Activated naive CD8-positive, alpha-beta T cell treated with anti-CD3 and anti-CD28 coated beads for 36 hours (primary cell): ENCODE measurements at regions not wholly inside any gene's neighbourhood (a gene's known extent, or its start where the extent isn't known, plus 50 kb on each side); places are given as distances from the start of the nearest gene placed in this dataset.

Source experiments
- DNase-seq: peaks from one replicate; pipeline ENCODE4 v3.0.0; 2021
- H3K27ac Mint-ChIP-seq: one replicate; pipeline ENCODE4 v1.8.0; 2022; ENCODE audit warnings: mild to moderate bottlenecking, moderate library complexity, mixed read lengths
- H3K27me3 Mint-ChIP-seq: one replicate; pipeline ENCODE4 v1.8.0; 2022; ENCODE audit warnings: mild to moderate bottlenecking, mixed read lengths
- H3K36me3 Mint-ChIP-seq: one replicate; pipeline ENCODE4 v1.8.0; 2021; ENCODE audit warnings: mild to moderate bottlenecking, mixed read lengths
- H3K4me1 Mint-ChIP-seq: one replicate; pipeline ENCODE4 v1.8.0; 2021; ENCODE audit warnings: mixed read lengths
- H3K4me3 Mint-ChIP-seq: one replicate; pipeline ENCODE4 v1.8.0; 2022; ENCODE audit warnings: mild to moderate bottlenecking, moderate library complexity, mixed read lengths
- H3K9me3 Mint-ChIP-seq: one replicate; pipeline ENCODE4 v1.8.0; 2022; ENCODE audit warnings: mixed read lengths

DNA sequence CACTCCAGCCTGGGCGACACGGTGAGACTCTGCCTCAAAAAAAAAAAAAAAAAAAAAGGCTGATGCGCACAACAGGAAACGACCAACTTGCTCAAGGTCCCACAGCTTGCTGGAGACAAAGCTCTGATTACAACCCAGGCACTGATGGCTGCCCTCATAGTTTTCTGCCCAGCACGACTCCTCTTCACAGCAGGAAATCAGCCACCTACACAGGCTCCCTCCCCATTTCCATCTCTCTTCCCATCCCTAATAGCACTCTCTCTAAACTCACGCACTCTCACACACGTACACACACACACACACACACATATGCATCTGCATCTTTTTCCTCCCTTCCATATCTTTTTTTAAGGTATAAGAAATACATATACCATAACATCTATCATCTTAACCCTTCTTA, 153.5 kb upstream of the SOD1 start:
- H3K36me3 Mint-ChIP-seq = no peaks in the 10 kb centered on the region
- no peak overlapping the region for H3K4me3 Mint-ChIP-seq
- no peak for DNase-seq
- no peaks in the 10 kb centered on the region for H3K9me3 Mint-ChIP-seq
- H3K27me3 Mint-ChIP-seq = no peaks in the 10 kb centered on the region
- no peak overlapping the region for H3K27ac Mint-ChIP-seq
- H3K4me1 Mint-ChIP-seq = peaks cover 18% of the 10 kb centered on the region

DNA sequence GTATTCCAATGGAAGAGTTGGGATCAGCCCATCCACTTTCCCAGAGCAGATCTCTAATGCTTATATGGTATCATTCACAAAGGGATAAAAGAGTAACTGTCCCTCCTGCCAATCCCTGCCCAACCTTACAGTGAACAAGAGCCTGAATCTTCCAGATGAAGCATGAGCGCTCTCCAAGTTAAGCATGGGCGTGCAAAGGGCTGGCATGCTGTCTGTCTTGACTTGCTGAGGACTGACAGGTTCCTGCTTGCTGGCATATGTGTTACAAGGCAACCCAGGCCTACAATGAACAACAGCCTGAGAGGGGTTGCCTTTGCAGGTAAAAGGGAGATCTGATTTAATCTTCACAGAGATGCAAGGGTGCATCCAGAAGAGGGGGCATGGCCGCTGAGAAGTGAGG, 155.6 kb upstream of the SOD1 start:
- no peak for DNase-seq
- H3K27me3 Mint-ChIP-seq = no peaks in the 10 kb centered on the region
- H3K9me3 Mint-ChIP-seq = no peaks in the 10 kb centered on the region
- no peak overlapping the region for H3K27ac Mint-ChIP-seq
- no peaks in the 10 kb centered on the region for H3K36me3 Mint-ChIP-seq
- H3K4me1 Mint-ChIP-seq = peaks cover 7% of the 10 kb centered on the region
- no peak overlapping the region for H3K4me3 Mint-ChIP-seq

- Mint-ChIP-seq H3K27ac (no peak overlapping the region), H3K36me3 (no peaks in the 10 kb centered on the region), H3K9me3 (no peaks in the 10 kb centered on the region), H3K4me1 (peaks cover 5% of the 10 kb centered on the region), H3K27me3 (no peaks in the 10 kb centered on the region), H3K4me3 (no peak overlapping the region)
- DNase-seq = no peak
Measured at GRCh38 chr21:31503467-31503866, 156.0 kb upstream of the SOD1 start.

GRCh38 chr21:31502537-31503143, 156.9 kb upstream of the SOD1 start:
- Mint-ChIP-seq H3K27ac (no peak overlapping the region), H3K4me1 (peaks cover 5% of the 10 kb centered on the region), H3K27me3 (no peaks in the 10 kb centered on the region), H3K9me3 (no peaks in the 10 kb centered on the region), H3K4me3 (no peak overlapping the region), H3K36me3 (no peaks in the 10 kb centered on the region)
- DNase-seq = no peak

DNA sequence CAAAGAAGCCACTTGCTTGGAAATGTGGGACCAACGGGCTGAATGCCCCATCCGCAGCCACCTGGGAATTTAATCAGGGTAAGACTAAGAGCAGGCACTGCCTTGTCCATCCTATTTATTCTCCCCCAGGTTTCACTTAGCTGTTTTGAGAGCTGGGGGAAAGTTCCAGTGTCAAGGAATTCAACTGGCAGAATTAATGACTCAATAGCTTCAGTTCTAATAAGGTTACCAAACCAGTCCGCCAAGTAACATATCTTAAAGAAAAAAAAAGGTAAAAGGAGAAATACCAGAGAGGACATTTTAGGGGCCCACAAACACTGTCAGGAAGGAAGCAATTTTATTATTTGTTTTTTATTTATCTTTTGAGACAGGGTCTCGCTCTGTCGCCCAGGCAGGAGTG, 157.6 kb upstream of the SOD1 start:
- H3K4me1 Mint-ChIP-seq = peaks cover 5% of the 10 kb centered on the region
- H3K36me3 Mint-ChIP-seq = no peaks in the 10 kb centered on the region
- H3K27me3 Mint-ChIP-seq = no peaks in the 10 kb centered on the region
- no peak overlapping the region for H3K4me3 Mint-ChIP-seq
- no peak for DNase-seq
- H3K9me3 Mint-ChIP-seq = no peaks in the 10 kb centered on the region
- H3K27ac Mint-ChIP-seq = no peak overlapping the region

DNA sequence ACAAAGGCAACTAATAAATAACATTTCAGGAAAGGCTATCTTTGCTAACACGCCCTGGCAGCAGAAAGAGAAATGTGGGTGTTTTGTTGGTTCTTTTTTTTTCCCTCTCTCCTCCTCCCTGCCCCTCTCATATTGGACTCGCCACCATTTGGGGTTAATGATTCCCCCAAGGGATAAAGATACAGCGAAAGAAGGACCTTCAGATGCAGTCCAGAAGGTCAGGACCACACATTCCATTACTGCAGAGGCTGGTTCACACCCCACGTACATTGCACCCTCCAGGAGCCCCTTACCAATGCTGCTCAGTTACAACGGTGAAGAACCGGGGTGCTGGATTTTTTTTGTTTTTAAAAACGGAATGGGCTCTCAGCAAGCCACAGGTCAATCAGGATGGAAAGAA, 156.9 kb upstream of the TIAM1 start:
- H3K4me1 Mint-ChIP-seq = peaks cover under 1% of the 10 kb centered on the region
- H3K9me3 Mint-ChIP-seq = no peaks in the 10 kb centered on the region
- no peak for DNase-seq
- H3K36me3 Mint-ChIP-seq = no peaks in the 10 kb centered on the region
- H3K4me3 Mint-ChIP-seq = no peak overlapping the region
- H3K27ac Mint-ChIP-seq = no peak overlapping the region
- no peaks in the 10 kb centered on the region for H3K27me3 Mint-ChIP-seq

DNA sequence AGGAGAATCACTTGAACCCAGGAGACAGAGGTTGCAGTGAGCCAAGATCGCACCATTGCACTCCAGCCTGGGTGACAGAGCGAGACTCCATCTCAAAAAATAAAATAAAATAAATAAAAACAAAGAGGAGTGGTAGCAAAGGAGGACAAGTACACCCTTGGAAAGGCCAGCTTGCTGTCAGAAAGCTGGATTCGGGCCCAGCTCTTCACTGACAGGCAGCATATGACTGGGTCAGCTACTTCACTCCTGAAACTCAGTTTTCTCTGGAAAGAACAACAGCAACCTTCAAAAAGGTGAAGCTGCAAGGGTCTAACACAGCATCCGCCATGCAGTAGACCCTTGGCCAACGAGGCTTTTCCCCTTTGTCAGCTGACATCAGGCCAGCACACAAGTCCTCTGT, 156.0 kb upstream of the TIAM1 start:
- Mint-ChIP-seq H3K36me3 (no peaks in the 10 kb centered on the region), H3K27ac (no peak overlapping the region), H3K9me3 (no peaks in the 10 kb centered on the region), H3K27me3 (no peaks in the 10 kb centered on the region), H3K4me1 (no peaks in the 10 kb centered on the region), H3K4me3 (no peak overlapping the region)
- no peak for DNase-seq

DNA sequence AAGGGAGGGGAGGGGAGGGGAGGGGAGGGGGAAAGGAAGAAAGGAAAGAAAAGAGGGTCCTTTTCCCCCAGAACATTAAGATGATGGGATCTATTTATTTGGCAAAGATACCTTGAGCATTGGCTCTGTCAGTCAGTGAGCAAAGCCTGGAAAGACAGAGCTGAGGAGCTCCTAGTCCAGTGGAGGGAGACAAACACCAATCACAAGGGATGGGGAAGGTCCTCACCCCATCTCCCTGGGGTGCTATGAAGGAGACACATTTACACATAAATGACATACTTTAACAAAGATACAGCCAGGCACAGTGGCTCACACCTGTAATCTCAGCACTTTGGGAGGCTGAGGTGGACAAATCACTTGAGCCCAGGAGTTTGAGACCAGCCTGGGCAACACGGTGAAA, 154.9 kb upstream of the TIAM1 start:
- DNase-seq = no peak
- Mint-ChIP-seq H3K27ac (no peak overlapping the region), H3K4me1 (no peaks in the 10 kb centered on the region), H3K27me3 (no peaks in the 10 kb centered on the region), H3K36me3 (no peaks in the 10 kb centered on the region), H3K9me3 (no peaks in the 10 kb centered on the region), H3K4me3 (no peak overlapping the region)

DNA sequence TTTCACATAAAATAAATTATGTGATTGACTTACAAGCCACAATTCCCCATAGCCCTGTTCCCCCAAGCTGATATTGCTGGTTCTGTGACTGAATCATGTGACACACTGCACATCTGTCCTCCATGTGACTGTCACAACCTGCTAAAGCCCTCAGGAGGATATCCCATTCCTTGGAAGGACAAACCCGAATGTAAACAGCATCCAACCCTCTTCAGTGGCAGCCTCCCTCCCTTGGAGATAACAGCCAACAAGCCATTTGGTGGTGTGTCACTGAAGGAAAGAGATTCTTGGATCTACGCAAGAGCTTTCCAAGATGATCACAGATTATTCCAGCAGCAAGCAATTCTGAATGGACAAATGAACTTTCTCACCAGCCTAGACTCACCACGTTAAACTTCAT, 153.9 kb upstream of the TIAM1 start:
- Mint-ChIP-seq H3K36me3 (no peaks in the 10 kb centered on the region), H3K27ac (no peak overlapping the region), H3K27me3 (no peaks in the 10 kb centered on the region), H3K4me3 (no peak overlapping the region), H3K9me3 (no peaks in the 10 kb centered on the region), H3K4me1 (no peaks in the 10 kb centered on the region)
- no peak for DNase-seq

- H3K36me3 Mint-ChIP-seq = no peaks in the 10 kb centered on the region
- H3K27ac Mint-ChIP-seq = no peak overlapping the region
- peaks cover 2% of the 10 kb centered on the region for H3K4me1 Mint-ChIP-seq
- H3K27me3 Mint-ChIP-seq = no peaks in the 10 kb centered on the region
- H3K9me3 Mint-ChIP-seq = no peaks in the 10 kb centered on the region
- no peak for DNase-seq
- H3K4me3 Mint-ChIP-seq = no peak overlapping the region
Measured at GRCh38 chr21:31493350-31493880, 149.4 kb upstream of the TIAM1 start.

- H3K4me1 Mint-ChIP-seq = peaks cover 2% of the 10 kb centered on the region
- H3K27ac Mint-ChIP-seq = no peak overlapping the region
- no peaks in the 10 kb centered on the region for H3K27me3 Mint-ChIP-seq
- DNase-seq = no peak
- H3K36me3 Mint-ChIP-seq = no peaks in the 10 kb centered on the region
- H3K4me3 Mint-ChIP-seq = no peak overlapping the region
- no peaks in the 10 kb centered on the region for H3K9me3 Mint-ChIP-seq
Measured at GRCh38 chr21:31491617-31492016, 147.6 kb upstream of the TIAM1 start.

GRCh38 chr21:31490443-31490842, 146.4 kb upstream of the TIAM1 start:
- peaks cover 2% of the 10 kb centered on the region for H3K36me3 Mint-ChIP-seq
- H3K4me3 Mint-ChIP-seq = no peak overlapping the region
- H3K4me1 Mint-ChIP-seq = peaks cover 2% of the 10 kb centered on the region
- no peak for DNase-seq
- H3K27me3 Mint-ChIP-seq = no peaks in the 10 kb centered on the region
- H3K27ac Mint-ChIP-seq = no peak overlapping the region
- H3K9me3 Mint-ChIP-seq = no peaks in the 10 kb centered on the region

GRCh38 chr21:31489726-31490125, 145.7 kb upstream of the TIAM1 start:
- DNase-seq = no peak
- H3K4me3 Mint-ChIP-seq = no peak overlapping the region
- H3K27me3 Mint-ChIP-seq = no peaks in the 10 kb centered on the region
- H3K36me3 Mint-ChIP-seq = peaks cover 7% of the 10 kb centered on the region
- H3K9me3 Mint-ChIP-seq = peaks cover 4% of the 10 kb centered on the region
- H3K27ac Mint-ChIP-seq = no peak overlapping the region
- peaks cover 2% of the 10 kb centered on the region for H3K4me1 Mint-ChIP-seq

- H3K27ac Mint-ChIP-seq = no peak overlapping the region
- no peak overlapping the region for H3K4me3 Mint-ChIP-seq
- H3K9me3 Mint-ChIP-seq = peaks cover 5% of the 10 kb centered on the region
- peaks cover 8% of the 10 kb centered on the region for H3K36me3 Mint-ChIP-seq
- no peaks in the 10 kb centered on the region for H3K27me3 Mint-ChIP-seq
- peaks cover 2% of the 10 kb centered on the region for H3K4me1 Mint-ChIP-seq
- DNase-seq = no peak
Measured at GRCh38 chr21:31489014-31489413, 145.0 kb upstream of the TIAM1 start.

- H3K9me3 Mint-ChIP-seq = peaks cover 9% of the 10 kb centered on the region
- DNase-seq = no peak
- no peak overlapping the region for H3K4me3 Mint-ChIP-seq
- no peaks in the 10 kb centered on the region for H3K27me3 Mint-ChIP-seq
- peaks cover 20% of the 10 kb centered on the region for H3K36me3 Mint-ChIP-seq
- no peak overlapping the region for H3K27ac Mint-ChIP-seq
- H3K4me1 Mint-ChIP-seq = no peaks in the 10 kb centered on the region
Measured at GRCh38 chr21:31484219-31484618, 140.2 kb upstream of the TIAM1 start.

DNA sequence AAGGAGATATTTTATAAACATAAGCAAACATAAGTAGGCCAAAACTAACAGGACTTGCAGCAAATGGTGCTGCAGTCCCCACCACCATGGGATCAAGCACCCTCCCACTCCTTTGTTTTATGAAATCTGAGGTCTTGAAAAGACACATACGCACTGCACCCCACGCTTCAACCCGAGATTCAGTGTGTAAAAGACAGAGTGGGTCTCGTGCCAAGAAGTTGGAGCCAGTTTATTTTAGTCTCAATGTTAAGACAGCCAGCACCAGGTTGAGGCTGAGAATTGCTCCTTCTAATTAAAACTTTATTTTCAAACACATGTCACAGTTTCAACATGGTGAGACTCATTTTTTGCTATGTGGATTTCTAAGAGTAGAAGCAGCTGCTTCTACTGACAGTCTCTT, 139.1 kb upstream of the TIAM1 start:
- no peak overlapping the region for H3K27ac Mint-ChIP-seq
- H3K36me3 Mint-ChIP-seq = peaks cover 20% of the 10 kb centered on the region
- H3K27me3 Mint-ChIP-seq = no peaks in the 10 kb centered on the region
- no peak overlapping the region for H3K4me3 Mint-ChIP-seq
- no peak for DNase-seq
- peaks cover 9% of the 10 kb centered on the region for H3K9me3 Mint-ChIP-seq
- no peaks in the 10 kb centered on the region for H3K4me1 Mint-ChIP-seq
